Panc1 (cell line): ENCODE measurements at regions not wholly inside any gene's neighbourhood (a gene's known extent, or its start where the extent isn't known, plus 50 kb on each side); places are given as distances from the start of the nearest gene placed in this dataset.

Source experiments
- ATAC-seq: fragments of 200-7000 bp; cut with Tn5 transposase; 2 replicates; pipeline ENCODE4 v1.9.1; 2020; ENCODE audit warnings: mild to moderate bottlenecking, moderate library complexity
- BruUV-seq: library from RNA; stranded (reverse); fragments of 400-500 nt; replicated peaks from 2 replicates; lab custom pipeline; 2021; lab: Mats Ljungman, UMichigan
- CTCF ChIA-PET: fragments of 300-600 bp; sonication (Branson Sonifier 250); formaldehyde crosslinking; loops from one replicate; lab custom pipeline; 2022; ENCODE audit warnings: antibody characterized with exemption; lab: Charles Lee
- POLR2A ChIA-PET: fragments of 300-600 bp; sonication (Branson Sonifier 250); formaldehyde crosslinking; loops from one replicate; lab custom pipeline; 2022; ENCODE audit warnings: antibody characterized with exemption; lab: Charles Lee
- DNase-seq: peaks from one replicate; pipeline ENCODE4 v3.0.0-alpha.2; 2010; ENCODE audit warnings: low read depth, low spot score
- H3K27ac ChIP-seq: 2 replicates; pipeline ENCODE4 v1.5.1; 2011; ENCODE audit warnings: mild to moderate bottlenecking, low read length, inconsistent platforms
- H3K27me3 ChIP-seq: fragments of 200-500 bp; sonication (Bioruptor generic); 2 replicates; pipeline ENCODE4 v1.6.0; 2014; ENCODE audit warnings: low read length, inconsistent platforms; ENCODE audit not compliant: control insufficient read depth, insufficient read depth
- H3K36me3 ChIP-seq: fragments of 200-500 bp; sonication (Bioruptor generic); 2 replicates; pipeline ENCODE4 v1.5.1; 2014; ENCODE audit warnings: inconsistent platforms, mild to moderate bottlenecking, low read length, moderate library complexity; ENCODE audit not compliant: control insufficient read depth, insufficient read depth
- H3K4me1 ChIP-seq: 2 replicates; pipeline ENCODE4 v1.5.1; 2011; ENCODE audit warnings: inconsistent platforms, mild to moderate bottlenecking, low read length, moderate library complexity; ENCODE audit not compliant: control insufficient read depth, insufficient read depth
- H3K4me3 ChIP-seq, 2 experiments: 2 replicates each; pipeline ENCODE4 v1.5.1; 2011 to 2012; ENCODE audit warnings: low read depth in 2 of 2, low read length in 2 of 2, mild to moderate bottlenecking in 2 of 2, inconsistent platforms in 1 of 2, moderate library complexity in 1 of 2
- H3K9me3 ChIP-seq: fragments of 200-500 bp; sonication (Bioruptor generic); 2 replicates; pipeline ENCODE4 v1.5.1; 2014; ENCODE audit warnings: low read depth, mild to moderate bottlenecking, inconsistent platforms, low read length, moderate library complexity; ENCODE audit not compliant: control insufficient read depth, insufficient read depth
- CTCF ChIP-seq: fragments of 450-650 bp; IDR thresholded peaks from 2 replicates; pipeline ENCODE4 v1.5.1; 2017; ENCODE audit warnings: mild to moderate bottlenecking
- POLR2AphosphoS5 ChIP-seq: IDR thresholded peaks from 2 replicates; pipeline ENCODE4 v1.6.1; 2012; ENCODE audit warnings: mild to moderate bottlenecking, low read depth, low read length, moderate library complexity
- REST ChIP-seq, 2 experiments: IDR thresholded peaks; 2 replicates each; pipeline ENCODE4 v1.6.1; 2011 to 2012; ENCODE audit warnings: low read depth in 2 of 2, control low read depth in 1 of 2, low read length in 1 of 2, mild to moderate bottlenecking in 1 of 2, moderate library complexity in 1 of 2; ENCODE audit not compliant: insufficient read depth in 1 of 2
- SIN3A ChIP-seq: IDR thresholded peaks from 2 replicates; pipeline ENCODE4 v1.6.1; 2012; ENCODE audit warnings: low read depth, mild to moderate bottlenecking, low read length, moderate library complexity, borderline replicate concordance; ENCODE audit not compliant: insufficient read depth
- TCF7L2 ChIP-seq: IDR thresholded peaks from 2 replicates; pipeline ENCODE4 v1.6.1; 2011; ENCODE audit warnings: mild to moderate bottlenecking, low read depth, low read length, inconsistent platforms
- in situ Hi-C: cut with HindIII; loops from 2 replicates; pipeline ENCODE4 v1.10.0; 2016; ENCODE audit warnings: low sequenced_read_pairs, low pct_unique_long_range_greater_than_20kb
- intact Hi-C: fragments of 100-400 bp; cut with micrococcal nuclease; formaldehyde crosslinking; loops from one replicate; pipeline ENCODE4 v1.10.0; 2022; ENCODE audit not compliant: unreplicated experiment

GRCh38 chr3:22565393-22565792 lies 637.7 kb upstream of the UBE2E2 start:
- POLR2A ChIA-PET: no interaction called here
- no peaks in the 10 kb centered on the region for H3K36me3 ChIP-seq
- no TSS peak for BruUV-seq
- H3K27ac ChIP-seq: no peak overlapping the region
- no peaks in the 10 kb centered on the region for H3K4me1 ChIP-seq
- no peak for TF ChIP-seq CTCF
- no peak for TF ChIP-seq TCF7L2
- TF ChIP-seq SIN3A: no peak
- TF ChIP-seq POLR2AphosphoS5: no peak
- TF ChIP-seq REST (IDR thresholded peaks at IDR 0.05; ENCODE audit: insufficient read depth in 1 of 2, low read depth in 2 of 2, low read length in 1 of 2): no peak
- intact Hi-C loops (loop anchor here (10.0 kb wide), 2 partner anchors 129 to 319 kb away; no protein-coding TSS in a partner anchor), in situ Hi-C loops (no loop called here)
- CTCF ChIA-PET: no interaction called here
- no peak overlapping the region for H3K4me3 ChIP-seq
- no peaks in the 10 kb centered on the region for H3K27me3 ChIP-seq
- ATAC-seq: no peak
- no peaks in the 10 kb centered on the region for H3K9me3 ChIP-seq
- no peak for DNase-seq

- ATAC-seq (no peak), DNase-seq (no peak)
- Histone ChIP-seq H3K4me3 (no peak overlapping the region), H3K4me1 (no peaks in the 10 kb centered on the region), H3K27me3 (no peaks in the 10 kb centered on the region), H3K27ac (no peak overlapping the region), H3K36me3 (no peaks in the 10 kb centered on the region), H3K9me3 (no peaks in the 10 kb centered on the region)
- TF ChIP-seq POLR2AphosphoS5 (no peak), CTCF (no peak), REST (IDR thresholded peaks at IDR 0.05; ENCODE audit: insufficient read depth in 1 of 2, low read depth in 2 of 2, low read length in 1 of 2) (no peak), TCF7L2 (no peak)
- intact Hi-C loops: loop anchor here (10.0 kb wide), 2 partner anchors 127 to 317 kb away; no protein-coding TSS in a partner anchor
- no TSS peak for BruUV-seq
- ChIA-PET CTCF (interaction anchor here (0.8 kb wide), 1 partner anchor 392 kb away, joined by 4 read pairs; no protein-coding TSS in a partner anchor), POLR2A (no interaction called here)
- in situ Hi-C loops: no loop called here
Measured at GRCh38 chr3:22568285-22568684, 634.8 kb upstream of the UBE2E2 start.
